SIG-M5 treated with dmso at 0.1 percent for 504 hours (cell line): ENCODE measurements at regions not wholly inside any gene's neighbourhood (a gene's known extent, or its start where the extent isn't known, plus 50 kb on each side); places are given as distances from the start of the nearest gene placed in this dataset.
A peak's percentile ranks its signal among the peaks of the same experiment; 100 is the strongest.

Experiments used
- DNase-seq: peaks from one replicate; lab custom pipeline; 2025; ENCODE audit not compliant: unreplicated experiment; lab: John Stamatoyannopoulos, UW

DNA sequence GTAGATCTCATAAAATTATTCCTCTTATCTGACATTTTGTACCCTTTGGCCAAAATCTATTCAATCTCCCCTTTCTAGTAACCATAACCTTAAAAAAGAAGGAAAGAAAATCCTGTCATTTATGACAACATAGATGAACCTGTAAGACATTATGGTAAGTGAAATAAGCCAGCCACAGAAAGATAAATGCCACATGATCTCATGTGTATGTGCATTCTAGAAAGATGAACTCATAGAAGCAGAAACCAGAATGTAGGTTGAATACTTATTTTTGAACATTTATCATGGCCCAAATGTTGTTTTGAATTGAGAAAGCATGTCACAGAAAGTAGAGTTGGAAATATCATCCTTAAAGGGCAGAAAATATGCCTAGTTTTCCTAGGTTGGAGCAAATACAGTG, 1053.6 kb downstream of the SLC6A15 start:
- DNase-seq, result no peak

DNA sequence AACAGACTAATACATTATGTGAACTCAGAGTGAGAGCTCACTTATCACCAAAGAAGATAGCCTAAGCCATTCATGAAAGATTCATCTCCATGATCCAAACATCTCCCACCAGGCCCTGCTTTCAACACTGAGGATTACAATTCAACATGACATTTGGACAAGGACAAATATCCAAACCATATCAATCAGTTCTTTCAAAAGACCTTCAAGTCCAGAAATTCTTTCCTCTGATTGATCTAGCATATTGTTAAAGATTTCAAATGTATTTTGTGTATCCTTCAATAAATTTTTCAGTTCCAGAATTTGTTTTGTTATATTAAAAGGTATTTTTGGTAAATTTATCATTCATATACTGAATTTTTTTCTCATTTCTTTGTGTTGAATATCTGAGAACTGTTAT, 1055.8 kb downstream of the SLC6A15 start:
- DNase-seq, result no peak

DNA sequence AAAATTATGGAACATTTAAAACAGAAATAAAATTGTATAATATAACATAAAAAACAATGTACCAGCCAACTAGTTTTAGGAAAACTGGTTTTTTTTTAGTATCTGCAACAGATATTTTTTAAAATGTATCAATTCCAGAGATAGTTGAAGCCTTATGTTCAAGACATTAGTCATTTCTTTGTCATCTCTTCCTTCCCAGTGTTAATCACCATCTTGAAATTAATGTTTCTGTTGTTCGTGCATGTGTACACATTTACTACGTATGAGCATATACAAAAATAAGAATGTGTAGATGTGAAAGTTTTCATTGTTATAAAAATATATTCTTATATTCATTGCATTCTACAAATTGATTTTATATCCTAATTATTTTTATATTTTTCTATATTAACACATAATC, 1062.1 kb downstream of the SLC6A15 start:
- no peak for DNase-seq

DNA sequence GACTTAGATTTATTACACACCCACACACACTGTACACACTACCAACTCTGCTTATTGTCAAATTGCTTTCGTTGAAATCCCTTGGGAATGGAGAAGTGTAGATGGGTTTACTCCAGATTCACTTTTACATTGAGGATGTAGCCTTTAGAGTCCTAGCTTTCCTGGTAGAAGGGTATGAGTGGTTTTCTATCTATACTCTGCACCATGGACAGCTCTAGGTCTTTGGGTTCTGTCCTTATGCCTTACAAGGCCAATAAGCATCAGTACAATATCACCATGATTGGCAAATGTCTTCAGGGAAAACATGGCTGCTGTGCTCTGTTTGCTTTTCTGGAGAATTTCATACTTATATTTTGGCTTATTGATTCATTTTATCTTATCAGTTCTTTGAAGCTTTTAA, 1063.9 kb downstream of the SLC6A15 start:
- DNase-seq, result no peak

DNA sequence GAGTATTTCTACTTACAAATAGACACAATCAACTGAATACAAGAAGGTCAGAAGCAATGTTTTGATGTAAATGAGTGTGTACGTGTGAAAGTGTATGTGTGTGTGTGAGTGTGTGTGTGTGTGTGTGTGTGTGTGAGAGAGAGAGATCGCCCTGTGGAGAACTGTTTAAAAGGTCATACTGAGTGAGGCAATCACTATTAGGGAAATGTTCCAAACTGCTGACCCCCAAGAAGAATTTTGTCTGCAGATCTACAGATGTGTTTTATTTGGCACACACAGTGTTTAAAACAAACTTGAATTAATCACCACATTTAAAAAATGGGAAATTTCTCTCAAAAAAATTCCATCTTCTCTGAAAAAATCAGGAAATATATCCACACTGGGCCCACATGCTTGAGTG, 1069.1 kb downstream of the SLC6A15 start:
- DNase-seq, result no peak

DNA sequence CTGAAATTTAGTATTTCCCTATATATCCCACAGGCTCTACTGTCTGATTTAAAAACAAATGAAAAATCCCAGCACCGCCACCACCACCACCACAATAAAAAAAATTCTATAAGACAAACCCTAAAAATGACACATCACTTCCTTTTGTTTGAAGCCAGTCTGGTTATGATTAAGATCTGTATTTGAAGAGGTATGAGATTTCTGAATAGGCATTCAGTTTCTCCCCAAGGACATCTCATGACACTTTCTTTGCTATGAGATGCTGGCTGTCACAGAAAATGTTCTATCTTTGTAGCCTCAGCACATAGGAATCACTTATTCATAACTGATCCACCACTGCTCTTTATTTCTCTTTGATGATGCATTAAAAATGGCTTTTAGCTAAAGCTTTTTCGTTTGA, 1071.0 kb downstream of the SLC6A15 start:
- DNase-seq, result no peak

DNA sequence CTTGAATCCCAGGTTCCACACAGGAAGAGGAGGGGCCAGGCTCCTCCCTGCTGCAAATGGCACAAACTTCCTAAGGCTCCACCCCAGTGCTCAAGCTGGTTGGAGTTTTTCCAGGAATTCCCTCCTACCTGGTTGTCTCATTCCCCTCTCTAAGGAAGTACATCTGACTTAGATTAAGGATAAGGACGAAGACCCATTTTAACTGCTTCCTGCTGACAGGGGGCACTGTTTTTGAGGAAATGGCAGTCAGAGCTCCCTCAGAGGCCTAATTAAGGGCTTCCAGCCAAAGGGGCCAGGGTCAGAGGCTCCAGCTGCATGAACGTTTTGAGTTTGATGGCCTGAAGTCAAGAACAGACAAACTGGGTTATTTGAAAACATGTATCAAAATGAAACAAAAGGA, 1084.7 kb downstream of the SLC6A15 start:
- DNase-seq, result no peak

DNA sequence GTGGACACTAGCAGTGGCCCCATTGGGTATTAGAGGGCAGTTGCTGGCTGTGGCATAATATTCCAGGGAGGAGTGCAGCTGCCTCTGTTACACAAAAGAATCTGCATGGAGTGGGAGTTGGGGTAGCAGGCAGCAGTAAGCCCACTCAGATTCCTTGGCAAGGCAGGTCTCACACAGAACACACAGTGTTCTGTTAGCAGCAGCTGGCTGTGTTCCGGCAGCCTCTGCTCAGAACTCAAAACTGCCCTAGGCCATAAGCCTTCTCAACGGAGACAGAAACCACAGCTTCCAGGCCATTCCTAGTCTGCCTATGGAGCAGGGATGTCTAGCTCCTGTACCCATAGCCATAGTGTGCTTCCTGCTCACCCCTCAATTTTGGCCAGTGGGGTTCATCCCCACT, 1085.4 kb downstream of the SLC6A15 start:
- DNase-seq, result no peak

DNA sequence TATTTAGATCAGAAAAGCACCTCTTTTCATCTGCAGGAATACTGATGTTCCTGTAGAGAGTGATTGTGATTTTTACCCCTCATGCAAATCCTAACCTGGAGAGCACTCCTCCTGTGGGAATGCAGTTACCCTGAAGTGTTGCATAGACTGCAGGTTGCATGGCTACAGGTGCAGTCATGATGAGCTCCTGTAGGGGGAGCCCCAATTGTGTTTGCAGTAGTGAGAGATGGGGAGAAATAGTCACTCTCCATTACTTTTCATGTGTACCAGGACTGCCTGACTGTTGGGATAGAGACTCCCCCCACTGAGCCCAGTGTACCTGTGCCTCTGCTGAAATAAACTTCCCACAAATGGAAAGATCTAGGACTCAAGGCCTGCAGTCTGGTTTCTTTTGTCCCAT, 1086.5 kb downstream of the SLC6A15 start:
- peak; percentile 21 for DNase-seq

DNA sequence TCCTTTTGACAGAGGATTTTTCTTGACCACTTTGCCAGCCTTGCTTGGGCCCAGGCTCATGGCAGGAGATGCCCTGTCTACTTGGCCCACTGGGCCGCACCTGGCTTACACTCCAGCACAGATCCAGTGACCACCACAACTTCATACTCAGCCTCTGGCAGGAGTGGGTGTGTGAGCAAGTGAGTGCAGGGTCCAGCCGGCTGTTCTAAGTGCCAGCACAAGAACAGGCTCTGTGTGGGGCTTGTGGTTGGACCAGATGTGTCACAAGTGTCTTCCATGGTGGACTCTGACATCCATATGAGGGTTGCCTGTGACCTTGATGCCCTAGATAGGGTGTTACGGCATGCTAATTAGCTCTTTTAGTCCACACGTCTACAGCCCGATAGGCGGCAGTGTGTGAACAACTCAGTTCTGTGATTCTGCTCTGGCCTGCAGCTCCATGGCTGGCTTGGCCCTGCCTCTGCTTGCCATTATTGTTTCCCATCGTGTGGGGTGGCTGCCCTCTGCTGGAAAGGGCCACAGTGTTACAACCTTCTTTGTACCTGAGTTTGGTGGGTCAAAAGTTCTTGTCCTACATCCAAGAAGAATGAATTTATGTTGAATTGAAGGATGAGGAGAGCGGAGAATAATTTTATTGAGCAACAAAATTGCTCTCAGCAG, 1089.1 kb downstream of the SLC6A15 start:
- peak; percentile 55 for DNase-seq

DNA sequence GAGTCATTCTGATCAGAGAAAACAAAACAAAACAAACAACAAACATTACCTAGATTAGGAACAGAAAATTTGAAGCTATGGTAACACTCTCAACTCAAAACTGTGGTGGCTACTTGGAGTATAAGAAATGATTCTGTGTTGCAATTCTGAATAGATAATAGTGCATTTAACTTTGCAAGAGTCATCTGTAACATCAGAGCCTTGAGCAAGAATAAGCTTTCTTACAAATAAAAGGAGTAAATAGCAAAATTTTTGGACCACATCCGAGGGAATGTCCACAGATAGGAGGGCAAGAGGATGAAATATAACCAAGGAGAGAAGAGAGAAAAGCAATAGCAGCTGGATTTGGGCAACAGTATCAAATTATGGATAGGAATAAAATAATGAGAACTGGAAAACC, 1090.6 kb downstream of the SLC6A15 start:
- no peak for DNase-seq

DNA sequence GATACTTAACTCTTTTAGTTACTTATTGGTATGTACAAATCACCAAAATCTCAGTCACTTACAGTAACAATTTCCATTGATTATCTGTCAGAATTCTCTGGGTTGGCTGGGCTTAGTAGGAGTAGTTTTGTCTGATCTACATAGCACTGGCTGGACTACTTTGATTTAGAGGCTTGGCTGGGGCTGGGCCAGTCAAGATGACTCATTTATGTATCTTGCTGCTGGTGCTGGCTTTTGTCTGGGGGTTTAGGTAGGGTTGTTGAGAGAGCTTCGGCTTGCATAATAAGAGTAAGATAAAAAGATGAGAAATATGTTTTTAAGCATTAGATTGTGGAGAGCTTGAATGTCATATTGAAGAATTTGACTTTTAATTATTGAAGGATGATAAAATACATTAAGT, 1093.7 kb downstream of the SLC6A15 start:
- no peak for DNase-seq

DNA sequence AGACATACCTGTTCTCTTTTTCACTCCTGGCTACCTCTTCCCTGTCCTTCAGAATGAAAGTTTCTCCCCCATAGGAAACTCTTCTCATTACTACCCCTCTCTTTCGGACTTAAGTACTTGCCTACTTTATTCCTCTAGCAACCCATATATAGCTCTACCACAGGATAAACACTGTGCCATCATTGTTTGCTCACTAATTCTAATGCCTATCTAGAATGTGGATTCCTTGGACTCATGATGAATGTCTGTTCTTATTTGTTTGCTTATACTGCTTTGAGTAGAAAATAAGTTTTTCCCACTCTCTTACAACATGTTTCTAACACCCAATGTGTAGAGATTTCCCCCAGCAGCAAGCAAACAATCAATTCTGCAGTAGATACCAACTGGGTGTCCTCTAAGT, 1094.9 kb downstream of the SLC6A15 start:
- DNase-seq, result no peak

DNA sequence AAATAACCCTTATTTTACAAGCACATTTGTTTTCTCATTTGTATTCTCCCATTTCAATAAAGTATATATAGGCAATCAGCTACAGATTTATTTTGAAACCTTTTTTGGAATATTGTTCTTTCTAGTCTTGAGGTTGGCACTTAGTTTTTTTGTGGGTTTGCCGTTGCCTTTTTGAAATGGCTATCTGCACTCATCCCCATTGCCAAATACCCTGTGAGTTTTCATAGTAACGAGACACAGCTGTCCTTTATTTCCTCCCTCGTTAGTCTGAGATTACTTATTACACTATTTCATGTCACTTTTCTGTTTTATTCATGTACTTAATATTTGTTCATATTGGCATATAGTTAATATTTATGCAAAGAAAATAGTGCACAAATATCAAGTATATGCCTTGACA, 1104.0 kb downstream of the SLC6A15 start:
- no peak for DNase-seq

DNA sequence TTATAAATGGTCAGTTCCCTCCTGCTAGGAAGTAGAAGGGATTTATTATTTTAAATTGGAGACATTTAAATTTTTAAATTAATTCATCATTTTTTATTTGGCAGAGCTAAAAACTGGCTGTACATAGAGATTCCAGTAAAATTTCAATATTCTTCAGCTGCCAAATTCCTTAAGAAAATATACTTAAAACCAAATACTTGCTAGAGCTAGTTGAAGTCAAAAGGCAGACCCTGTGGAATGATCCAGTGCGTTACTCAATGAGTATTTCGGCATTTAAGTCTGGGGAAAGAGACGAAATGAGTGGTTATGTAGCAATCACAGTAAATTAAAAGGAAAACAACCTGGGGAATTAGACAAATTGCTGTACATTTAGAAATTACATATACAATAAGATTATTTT, 1104.7 kb downstream of the SLC6A15 start:
- no peak for DNase-seq

DNA sequence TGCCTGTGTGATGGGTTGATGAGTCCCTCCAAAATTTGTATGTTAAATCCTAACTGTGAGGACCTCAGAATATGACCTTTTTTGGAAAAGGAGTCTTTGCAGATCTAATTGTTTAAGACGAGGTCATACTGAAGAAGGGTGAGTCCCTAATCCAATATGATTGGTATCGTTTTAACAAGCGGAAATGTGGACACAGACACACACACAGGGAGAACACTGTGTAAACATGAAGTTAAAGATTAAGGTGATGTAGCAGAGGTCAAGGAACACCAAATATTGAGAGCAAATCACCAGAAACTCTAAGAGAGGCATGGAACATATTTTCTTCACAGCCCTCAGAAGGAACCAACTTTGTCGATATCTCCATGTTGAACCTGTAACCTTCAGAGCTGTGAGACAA, 1106.7 kb downstream of the SLC6A15 start:
- no peak for DNase-seq

DNA sequence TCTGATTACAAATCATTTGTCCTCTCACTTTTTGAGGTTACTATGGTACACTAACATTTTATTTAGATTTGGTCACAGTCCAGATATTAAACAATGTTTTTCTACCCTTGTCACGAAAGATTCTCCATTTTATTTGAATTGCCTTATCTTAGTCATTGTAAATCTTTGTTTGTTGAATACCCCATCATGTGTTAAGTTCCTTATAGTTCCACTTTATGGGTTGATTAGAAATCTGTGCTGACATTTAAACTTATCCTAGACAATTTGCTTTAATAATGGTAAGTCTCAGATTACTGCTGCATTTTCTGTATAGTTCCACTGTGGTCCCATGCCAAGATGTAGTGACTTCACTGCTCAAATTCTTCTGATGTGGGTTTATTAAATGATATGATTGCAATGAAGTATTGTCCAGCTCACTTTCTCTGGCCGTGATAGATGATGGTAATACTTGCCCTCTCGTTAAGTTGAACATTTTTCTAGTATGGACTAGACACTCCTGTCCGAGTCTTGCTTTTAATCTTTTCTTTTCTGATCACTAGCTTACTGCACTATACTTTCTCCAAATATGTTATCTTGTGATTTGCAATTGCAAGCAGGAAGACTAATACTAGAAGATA, 1107.3 kb downstream of the SLC6A15 start:
- DNase-seq, result no peak

DNA sequence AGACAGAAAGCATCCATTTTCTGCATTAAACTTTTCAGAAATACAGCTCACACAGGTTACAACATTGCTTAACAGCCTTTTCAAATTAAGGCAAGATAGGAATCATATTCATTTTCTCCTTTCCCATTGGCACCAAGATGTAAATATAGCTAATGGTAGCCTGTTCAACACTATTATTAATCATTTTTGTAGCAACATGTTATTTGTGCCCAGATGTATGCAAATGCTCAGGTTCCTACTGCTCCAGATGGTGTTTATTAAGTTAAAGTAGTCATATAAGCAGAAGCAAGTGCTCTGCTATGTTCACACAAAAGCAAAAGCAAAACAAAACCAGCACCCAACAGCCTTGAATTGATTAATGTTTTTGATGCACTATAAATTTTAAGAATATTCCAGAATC, 1110.6 kb downstream of the SLC6A15 start:
- no peak for DNase-seq

DNA sequence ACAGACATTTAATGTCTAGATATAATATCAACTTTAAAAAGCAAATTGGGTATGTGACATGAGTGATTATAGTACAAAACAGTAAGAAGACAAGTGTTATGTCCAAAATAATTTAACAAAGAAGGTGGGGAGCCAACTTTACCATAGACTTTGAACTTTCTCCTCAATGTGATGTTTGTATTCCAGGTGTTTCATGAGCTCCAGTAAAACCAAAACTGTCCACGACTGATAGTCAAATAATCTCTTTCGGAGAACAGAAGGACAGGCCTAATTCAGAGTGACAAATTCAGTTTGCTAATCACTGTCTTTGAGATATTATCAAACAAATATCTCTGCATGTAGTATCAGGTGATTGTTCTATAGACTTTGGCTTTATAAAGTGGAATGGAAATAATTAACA, 1112.6 kb downstream of the SLC6A15 start:
- DNase-seq, result no peak

DNA sequence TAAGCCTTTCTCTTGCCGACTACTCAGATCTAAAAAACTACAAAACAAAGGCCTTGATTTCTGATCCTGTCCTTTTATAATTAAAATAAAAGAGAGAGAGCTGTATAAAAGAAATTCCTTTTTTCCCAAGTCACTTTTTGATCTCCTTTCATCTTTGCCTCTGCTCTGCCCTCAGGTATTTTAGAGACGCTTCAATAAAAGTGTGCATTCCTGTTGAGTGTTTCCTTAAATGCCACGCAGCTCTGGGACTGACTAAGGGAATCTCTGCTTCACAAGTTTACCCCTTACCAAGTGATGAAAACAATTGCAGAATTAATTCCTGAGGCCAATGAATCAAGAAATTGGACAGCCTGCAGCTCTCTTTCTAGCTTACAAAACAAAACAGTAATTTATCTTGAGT, 1109.8 kb downstream of the TMTC2 start:
- no peak for DNase-seq

DNA sequence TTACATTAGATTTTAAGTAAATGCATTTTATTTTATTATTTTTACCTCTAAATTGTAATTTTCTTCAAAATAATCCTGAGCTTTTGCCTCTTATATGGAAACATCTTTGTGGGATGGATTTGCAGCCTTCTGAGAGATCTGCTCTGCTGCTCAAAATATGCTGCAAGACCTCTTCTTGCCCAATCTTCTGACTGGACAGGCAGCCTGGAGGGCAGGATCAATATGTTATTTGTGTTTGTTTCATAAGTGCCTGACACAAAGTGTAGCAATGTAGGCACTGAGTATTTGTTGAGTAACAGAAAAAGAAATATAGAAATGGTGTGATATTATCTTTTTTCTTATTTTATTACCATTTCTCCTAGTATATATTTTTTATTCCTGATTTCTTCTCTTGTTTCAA, 1106.9 kb downstream of the TMTC2 start:
- DNase-seq, result no peak

DNA sequence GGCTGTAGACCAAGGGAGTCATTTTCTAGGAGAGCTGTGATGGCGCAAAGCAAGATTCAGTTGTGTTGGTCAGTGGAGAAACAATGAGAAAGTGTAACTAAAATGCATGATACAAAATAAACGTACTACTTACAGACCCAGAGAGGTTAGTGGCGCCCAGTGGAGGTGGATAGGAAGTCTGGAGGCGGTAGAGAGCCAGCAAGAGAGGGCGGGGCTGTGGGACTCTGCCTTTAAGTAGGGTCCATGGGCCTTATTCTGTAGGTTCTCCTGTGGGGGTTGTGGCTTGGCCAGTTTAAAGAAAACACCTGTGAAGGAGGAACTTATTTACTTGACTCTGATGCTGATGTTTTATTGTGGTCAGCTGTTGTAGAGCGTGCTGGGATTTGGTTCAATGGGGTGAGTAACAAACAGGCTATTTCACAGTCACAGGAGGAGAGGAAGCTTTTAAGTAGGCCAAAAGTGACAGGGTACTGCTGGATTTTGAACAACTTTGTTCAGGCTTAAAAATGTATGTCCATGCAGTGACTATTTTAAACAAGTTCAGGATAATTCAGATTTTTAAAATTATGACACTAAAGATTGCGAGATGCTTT, 1097.7 kb downstream of the TMTC2 start:
- no peak for DNase-seq

DNA sequence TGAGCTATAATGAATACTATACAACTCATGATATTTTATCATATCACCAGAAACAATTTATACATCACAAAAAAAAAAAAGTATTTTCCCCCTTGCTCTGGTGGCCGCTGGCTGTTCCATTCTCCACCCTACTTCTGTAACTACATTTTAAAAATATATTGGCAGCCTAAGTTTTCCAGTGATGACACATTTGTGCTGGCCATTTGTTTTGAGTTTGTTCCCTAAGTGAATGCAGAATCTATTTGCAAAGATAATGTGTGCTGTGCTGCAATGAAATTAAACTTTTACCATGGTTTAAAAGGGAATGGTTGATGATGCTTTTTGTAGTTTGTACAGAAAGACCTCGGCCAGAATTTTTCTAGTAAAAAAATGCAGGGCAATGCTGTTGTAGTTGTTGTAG, 1092.8 kb downstream of the TMTC2 start:
- no peak for DNase-seq
